GM12875 (cell line): ENCODE measurements at regions not wholly inside any gene's neighbourhood (a gene's known extent, or its start where the extent isn't known, plus 50 kb on each side); places are given as distances from the start of the nearest gene placed in this dataset.

Experiments used
- H3K4me3 ChIP-seq: one replicate; pipeline ENCODE4 v1.5.1; 2011; ENCODE audit warnings: low read depth, low read length, control low read depth
- TF ChIP-seq, protein P1 (sequence below): IDR thresholded peaks from 2 replicates; pipeline ENCODE4 v1.5.1; 2011; ENCODE audit warnings: low read depth, mild to moderate bottlenecking, control low read depth, inconsistent platforms, low read length, moderate library complexity, borderline replicate concordance; ENCODE audit not compliant: insufficient read depth

- no peak overlapping the region for H3K4me3 ChIP-seq
- TF ChIP-seq, protein P1, sequence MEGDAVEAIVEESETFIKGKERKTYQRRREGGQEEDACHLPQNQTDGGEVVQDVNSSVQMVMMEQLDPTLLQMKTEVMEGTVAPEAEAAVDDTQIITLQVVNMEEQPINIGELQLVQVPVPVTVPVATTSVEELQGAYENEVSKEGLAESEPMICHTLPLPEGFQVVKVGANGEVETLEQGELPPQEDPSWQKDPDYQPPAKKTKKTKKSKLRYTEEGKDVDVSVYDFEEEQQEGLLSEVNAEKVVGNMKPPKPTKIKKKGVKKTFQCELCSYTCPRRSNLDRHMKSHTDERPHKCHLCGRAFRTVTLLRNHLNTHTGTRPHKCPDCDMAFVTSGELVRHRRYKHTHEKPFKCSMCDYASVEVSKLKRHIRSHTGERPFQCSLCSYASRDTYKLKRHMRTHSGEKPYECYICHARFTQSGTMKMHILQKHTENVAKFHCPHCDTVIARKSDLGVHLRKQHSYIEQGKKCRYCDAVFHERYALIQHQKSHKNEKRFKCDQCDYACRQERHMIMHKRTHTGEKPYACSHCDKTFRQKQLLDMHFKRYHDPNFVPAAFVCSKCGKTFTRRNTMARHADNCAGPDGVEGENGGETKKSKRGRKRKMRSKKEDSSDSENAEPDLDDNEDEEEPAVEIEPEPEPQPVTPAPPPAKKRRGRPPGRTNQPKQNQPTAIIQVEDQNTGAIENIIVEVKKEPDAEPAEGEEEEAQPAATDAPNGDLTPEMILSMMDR, result no peak
These were observed 90.6 kb upstream of the POU3F1 start for GRCh38 chr1:38137164-38137563.

GRCh38 chr1:38135625-38136414, 89.2 kb upstream of the POU3F1 start:
- no peak overlapping the region for H3K4me3 ChIP-seq
- TF ChIP-seq, protein P1, result no peak

DNA sequence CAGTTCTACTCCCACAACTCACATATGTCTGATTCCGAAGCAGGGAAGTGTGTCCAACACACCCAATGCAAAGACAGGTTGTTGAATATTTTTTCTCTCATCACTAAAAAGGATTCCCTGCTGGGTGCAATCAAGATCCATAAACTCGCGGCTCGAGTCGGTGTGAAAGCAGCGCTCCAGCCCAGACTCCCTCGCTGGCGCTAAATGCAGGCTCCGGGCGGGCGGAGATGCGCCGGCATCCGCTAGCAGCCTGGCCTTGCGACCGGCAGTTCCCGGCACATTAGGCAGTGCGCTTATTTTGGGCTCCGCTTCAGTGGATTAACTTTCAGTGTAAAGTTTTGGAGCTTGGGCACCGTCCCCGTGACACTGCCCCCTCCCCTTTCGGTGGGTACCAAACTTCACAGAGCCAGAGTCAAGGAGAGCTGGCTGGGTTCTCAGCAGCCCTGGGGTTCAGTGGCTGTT, 87.7 kb upstream of the POU3F1 start:
- H3K4me3 ChIP-seq, result no peak overlapping the region
- TF ChIP-seq, protein P1, result no peak

GRCh38 chr1:38133756-38134155, 87.2 kb upstream of the POU3F1 start:
- H3K4me3 ChIP-seq, result no peak overlapping the region
- TF ChIP-seq, protein P1, result no peak

GRCh38 chr1:38133304-38133703, 86.7 kb upstream of the POU3F1 start:
- H3K4me3 ChIP-seq, result no peak overlapping the region
- TF ChIP-seq, protein P1, result no peak

GRCh38 chr1:38132681-38133080, 86.1 kb upstream of the POU3F1 start:
- H3K4me3 ChIP-seq, result no peak overlapping the region
- TF ChIP-seq, protein P1, result no peak

- TF ChIP-seq, protein P1, result no peak
- no peak overlapping the region for H3K4me3 ChIP-seq
These were observed 84.5 kb upstream of the POU3F1 start for GRCh38 chr1:38131024-38131585.
